ENCODE measurements at regions not wholly inside any gene's neighbourhood (a gene's known extent, or its start where the extent isn't known, plus 50 kb on each side); places are given as distances from the start of the nearest gene placed in this dataset.

DNA sequence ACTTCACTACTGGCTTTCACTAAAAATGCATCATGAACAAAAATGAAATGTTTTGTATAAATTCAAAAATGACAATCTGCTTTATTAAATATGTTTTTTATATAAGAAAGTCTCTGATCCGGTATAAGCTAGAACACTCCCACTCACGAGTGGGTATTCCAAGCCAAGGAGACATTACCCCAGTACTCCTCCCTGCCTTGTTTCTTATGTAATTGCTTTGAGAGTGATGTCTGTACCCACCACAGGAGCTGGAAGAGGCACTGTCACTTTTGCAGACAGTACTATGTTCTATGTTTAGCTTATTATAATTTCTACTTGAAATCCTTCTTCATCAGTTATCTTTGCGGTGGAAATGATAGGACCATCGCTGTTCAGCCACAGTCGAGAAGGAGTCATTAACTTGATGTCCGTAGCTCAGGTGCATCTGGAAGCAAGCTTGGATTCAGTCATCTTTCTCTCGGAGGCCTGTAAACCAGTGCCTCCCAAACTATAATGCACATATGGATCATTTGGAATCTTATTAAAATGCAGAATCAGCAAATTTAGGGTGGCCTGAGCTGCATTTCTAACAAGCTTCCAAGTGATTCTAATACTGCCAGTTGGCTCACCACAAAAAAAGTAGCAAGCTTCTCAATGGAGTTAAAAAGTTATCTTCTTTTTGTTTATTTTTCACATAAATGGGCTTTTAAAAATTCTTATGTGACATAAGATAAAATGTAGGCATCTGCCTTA is 396.4 kb downstream of the GRIA2 start:
- DNase-seq: no peak

- DNase-seq: no peak
Measured at GRCh38 chr4:157607996-157608395, 387.5 kb downstream of the GRIA2 start.

DNA sequence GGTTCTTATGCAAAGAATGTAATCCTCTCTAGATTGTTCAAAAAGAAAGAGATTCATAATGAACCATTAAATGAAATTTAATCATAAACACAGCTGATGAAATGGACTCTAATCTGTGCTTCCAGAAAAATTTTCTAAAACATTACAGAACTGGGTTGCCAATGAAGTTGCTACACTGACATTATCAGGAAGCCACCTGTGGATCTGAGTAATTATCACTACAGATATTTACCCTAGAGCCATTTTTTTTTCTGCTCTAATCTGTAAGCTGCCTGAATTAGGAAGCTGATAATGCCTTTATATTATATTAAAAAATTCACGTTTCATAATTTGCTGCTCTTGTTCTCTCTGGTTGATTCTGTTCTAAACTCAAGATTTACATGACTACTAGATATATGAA is 380.1 kb downstream of the GRIA2 start:
- no peak for DNase-seq

DNA sequence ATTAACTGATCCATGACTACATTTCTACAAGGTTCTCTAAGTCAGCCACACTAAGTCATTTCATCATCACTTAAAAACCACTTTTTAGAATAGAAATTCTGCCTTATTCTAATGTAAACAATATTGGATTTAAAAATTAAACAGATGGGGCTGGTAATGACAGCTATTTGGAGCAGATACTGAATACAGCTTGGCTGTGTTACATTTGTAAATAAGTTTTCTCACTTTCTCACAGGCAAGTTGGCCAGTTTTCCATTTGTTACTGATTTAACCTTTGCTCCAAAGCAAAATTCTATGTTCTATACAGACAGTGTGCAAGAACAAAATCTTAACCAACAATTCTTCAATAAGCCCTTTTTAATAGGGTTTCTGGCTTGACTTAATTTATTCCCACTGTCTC is 370.7 kb downstream of the GRIA2 start:
- DNase-seq: no peak

DNA sequence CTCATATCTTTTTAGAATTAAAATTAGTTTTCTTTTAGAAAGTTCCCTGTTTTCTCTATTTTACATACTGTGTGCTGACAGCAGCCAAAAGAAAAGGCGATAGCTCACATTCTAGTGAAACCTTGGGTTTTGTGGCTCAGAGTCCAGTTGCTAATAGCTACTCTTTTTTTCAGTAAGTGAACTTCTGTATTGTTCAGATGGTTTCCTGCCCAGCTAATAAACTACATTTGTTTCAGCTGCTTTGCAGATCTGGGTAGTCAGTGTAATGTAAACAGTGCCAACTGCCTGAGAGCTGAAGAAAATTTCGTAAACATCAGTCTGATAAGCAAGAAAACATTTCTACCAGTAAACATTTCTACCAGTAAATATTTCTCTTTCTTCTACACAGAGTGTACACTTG is 370.2 kb downstream of the GRIA2 start:
- no peak for DNase-seq

DNA sequence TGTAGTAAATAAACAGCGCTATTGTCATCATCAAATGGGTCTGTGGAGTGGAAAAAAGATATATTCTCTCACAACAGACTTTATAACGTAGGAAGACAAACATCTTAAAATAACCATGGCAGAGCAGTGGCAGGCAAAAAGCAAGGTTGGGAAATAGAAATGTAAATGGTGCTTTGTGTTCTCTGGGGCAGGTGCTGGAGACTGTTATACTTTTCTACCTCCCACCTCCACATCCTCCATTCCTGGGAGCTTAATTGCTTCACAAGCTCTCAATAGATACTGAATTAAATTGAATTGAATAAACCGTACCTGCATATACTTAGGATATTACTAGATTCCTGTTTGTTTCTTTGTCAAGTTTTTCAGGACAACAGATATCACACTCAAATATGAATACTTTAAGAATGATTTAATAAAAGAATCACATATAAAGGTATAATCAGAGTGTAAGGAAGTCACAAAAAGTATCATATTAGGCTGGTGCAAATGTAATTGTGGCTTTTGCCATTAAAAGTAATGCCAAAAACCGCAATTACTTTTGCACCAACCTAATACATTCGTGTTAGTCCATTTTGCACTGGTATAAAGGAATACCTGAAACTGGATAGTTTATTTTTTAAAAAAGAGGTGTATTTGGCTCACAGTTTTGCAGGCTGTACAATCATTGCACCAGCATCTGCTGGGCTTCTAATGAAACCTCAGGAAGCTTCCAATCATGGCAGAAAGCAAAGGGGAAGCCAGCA is 367.3 kb downstream of the GRIA2 start:
- DNase-seq: no peak

DNA sequence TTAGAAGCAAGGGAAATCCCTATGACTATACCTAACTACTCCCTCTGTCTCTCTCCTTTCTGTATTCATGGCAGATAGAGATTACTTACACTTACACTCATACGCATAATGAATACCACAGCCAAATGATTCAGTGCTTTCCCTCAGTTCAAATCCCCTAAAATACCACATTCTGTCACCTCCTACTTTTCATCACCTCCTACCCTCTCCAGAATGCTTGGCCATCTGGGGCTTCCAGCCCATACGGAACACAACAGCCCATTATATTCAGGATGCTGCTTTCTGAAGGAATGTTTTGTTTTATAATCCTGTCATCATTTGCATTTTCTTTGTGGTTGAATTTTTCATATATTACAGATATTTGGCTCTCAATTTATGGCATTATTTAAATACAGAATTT is 361.6 kb downstream of the GRIA2 start:
- DNase-seq: no peak

- DNase-seq: no peak
Measured at GRCh38 chr4:157576671-157577217, 356.2 kb downstream of the GRIA2 start.

GRCh38 chr4:157575339-157575738 is 354.8 kb downstream of the GRIA2 start:
- DNase-seq: no peak

- DNase-seq: no peak
Measured at GRCh38 chr4:157574606-157575005, 354.1 kb downstream of the GRIA2 start.

- DNase-seq: no peak
Measured at GRCh38 chr4:157572951-157573350, 352.4 kb downstream of the GRIA2 start.

- DNase-seq: no peak
Measured at GRCh38 chr4:157572284-157572683, 351.8 kb downstream of the GRIA2 start.

- no peak for DNase-seq
Measured at GRCh38 chr4:157564771-157565170, 344.2 kb downstream of the GRIA2 start.

DNA sequence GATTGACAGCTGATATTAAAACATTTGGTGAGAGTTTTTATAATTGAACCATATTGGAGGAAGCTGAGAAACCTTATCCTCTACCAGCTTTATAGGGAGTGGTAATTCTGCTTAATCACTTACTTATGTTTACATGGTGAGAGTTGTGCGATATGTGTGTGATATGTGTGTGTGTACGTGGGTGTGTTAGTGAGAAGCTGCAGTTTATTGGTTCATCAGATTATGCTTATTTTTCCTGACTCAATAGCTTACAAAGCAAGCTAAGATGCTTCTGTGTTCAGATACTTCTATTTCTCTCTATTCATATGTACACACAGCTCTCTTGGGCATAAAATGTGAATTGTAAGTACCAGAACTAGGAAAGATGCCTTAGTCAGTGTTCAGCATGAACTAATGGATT is 343.7 kb downstream of the GRIA2 start:
- no peak for DNase-seq

GRCh38 chr4:157558016-157558415 is 337.5 kb downstream of the GRIA2 start:
- DNase-seq: no peak

GRCh38 chr4:157550028-157550427 is 329.5 kb downstream of the GRIA2 start:
- DNase-seq: no peak

DNA sequence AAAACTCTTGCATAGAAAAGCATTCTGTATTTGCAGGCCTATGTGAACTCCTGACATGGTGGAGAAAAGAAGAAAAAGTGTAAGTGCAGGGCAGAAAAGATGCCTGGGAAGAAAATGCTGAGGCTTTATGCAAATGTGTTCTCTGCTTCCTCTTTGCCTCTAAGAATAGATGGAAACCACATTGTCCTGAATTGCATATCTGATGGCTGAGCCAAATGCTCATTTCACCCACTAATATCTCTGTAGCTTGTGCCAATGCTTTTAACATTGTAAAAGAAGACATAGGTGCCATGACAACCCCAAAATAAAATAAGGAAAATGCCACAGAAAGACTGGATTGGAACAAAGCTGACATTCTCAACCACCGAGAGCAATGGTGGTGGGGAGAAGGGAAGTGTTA is 307.4 kb downstream of the GRIA2 start:
- no peak for DNase-seq

DNA sequence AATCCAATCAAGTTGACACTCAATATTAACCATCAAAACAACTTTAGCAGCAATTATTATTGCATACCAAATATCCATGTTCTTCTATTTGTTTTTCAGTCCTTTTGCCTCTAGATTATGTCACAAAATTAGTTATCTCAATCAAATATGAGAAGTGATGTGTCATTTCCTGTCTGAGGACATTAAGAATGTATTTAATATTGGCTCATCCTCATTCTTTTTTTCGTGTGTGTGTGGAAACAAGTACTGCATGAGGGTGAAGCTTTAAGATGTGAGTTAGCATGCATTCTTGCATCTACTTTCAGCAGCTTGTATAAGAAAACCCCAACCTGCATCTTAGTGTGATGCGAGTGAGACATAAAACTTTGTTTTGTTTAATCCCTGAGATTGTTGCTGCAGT is 301.4 kb downstream of the GRIA2 start:
- DNase-seq: no peak

DNA sequence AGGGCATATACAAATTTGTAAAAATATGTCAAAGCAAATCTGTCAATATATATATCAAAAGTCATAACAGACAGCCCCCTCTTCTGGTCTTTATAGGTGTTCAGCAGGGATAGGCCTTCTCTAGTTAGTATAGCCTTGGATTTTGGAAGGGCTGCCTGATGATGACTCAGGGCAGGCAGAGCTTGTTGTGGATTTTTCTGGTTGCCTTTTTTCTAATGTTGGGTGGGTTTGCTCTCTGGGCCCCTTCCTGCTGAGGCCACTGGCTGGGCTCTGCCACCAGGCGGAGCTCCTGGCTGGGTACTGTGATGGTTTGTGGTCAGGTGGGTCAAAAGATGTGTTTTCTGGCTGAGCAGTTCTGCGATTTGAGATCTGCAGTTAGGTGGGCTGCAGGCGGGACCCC is 294.2 kb downstream of the GRIA2 start:
- no peak for DNase-seq

DNA sequence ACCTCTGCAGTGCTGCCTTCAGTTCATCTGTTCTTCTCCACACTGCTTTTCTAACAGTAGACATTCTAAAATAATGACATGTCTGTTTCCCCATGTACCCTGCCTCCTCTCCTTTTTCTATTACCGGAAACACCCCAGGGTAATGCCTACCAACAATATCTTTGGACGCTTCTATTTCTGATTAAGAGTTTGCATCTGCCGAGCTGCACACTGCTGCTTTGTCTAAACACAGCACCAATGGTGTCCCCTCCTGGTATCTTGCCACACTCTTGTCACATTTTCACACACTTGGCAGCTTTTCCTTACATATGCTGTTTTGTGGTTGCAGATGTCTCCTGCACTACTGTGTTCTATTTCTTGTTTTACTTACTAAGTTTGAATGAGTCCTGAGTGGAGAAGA is 288.8 kb downstream of the GRIA2 start:
- no peak for DNase-seq

- no peak for DNase-seq
Measured at GRCh38 chr4:157502656-157503055, 282.1 kb downstream of the GRIA2 start.

DNA sequence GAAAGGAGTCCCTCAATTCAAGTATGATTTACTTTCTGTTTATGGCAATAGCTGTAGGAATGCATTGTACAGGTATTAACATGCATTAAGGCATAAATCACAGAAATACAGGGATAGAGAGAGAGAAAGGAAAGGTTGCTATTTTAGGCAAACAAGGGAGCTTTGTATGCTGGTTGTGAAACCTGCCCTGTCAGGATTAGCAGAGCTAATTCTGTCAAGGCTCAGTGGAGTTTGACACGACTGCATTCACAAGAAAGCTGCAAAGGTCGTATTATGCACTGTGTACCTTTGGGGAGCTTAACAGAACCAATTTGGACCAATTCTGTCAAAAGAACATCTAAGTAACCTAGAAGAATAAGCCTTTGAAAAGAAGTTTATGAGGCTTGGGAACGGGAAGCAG is 239.3 kb downstream of the GRIA2 start:
- no peak for DNase-seq

DNA sequence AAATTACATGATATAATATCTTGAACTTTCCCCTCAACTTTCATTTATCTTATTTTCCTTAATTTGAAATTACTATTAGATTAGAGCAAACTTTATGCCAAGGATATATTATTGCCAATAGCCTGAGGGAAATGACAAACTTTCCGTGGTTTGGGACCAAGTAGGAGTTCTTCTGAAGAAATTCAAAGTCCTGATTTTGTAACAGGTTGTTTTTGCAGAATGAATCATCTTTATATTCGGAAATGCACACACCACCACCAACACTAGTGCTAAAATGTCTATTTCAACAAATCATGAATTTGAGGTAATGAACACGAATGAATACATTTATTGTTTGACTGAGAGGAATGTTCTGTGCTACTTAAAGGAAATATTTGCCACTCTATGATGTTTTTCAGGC is 226.7 kb downstream of the GRIA2 start:
- no peak for DNase-seq

GRCh38 chr4:157444014-157444413 is 223.5 kb downstream of the GRIA2 start:
- DNase-seq: no peak

- no peak for DNase-seq
Measured at GRCh38 chr4:157443537-157443936, 223.0 kb downstream of the GRIA2 start.

Measured in NCI-H524 treated with DMSO at 0.1 percent for 48 hours (cell line).